ENCODE measurements at regions not wholly inside any gene's neighbourhood (a gene's known extent, or its start where the extent isn't known, plus 50 kb on each side); places are given as distances from the start of the nearest gene placed in this dataset.

- Histone ChIP-seq H3K27me3 (ENCODE audit: control insufficient read depth, insufficient read depth, low read length) (no peaks in the 10 kb centered on the region), H3K9me3 (ENCODE audit: control insufficient read depth, insufficient read depth, low read depth, low read length) (no peaks in the 10 kb centered on the region), H3K4me2 (ENCODE audit: extremely low read depth, insufficient read depth, low read length) (no peak overlapping the region), H3K36me3 (ENCODE audit: control insufficient read depth, insufficient read depth, low read length) (no peaks in the 10 kb centered on the region), H3K4me1 (ENCODE audit: control insufficient read depth, extremely low read depth, insufficient read depth, low read length) (no peaks in the 10 kb centered on the region), H2AFZ (ENCODE audit: low read length) (no peak overlapping the region), H3K79me2 (ENCODE audit: control insufficient read depth, insufficient read depth, low read length) (no peaks in the 10 kb centered on the region), H4K20me1 (ENCODE audit: control insufficient read depth, extremely low read depth, insufficient read depth, low read length) (no peaks in the 10 kb centered on the region), H3K27ac (ENCODE audit: insufficient read depth, low read length) (no peak overlapping the region), H3K9ac (ENCODE audit: insufficient read depth, low read length) (no peak overlapping the region), H3K4me3 (replicated peaks in 1 of 4; ENCODE audit: control extremely low read depth in 1 of 4, insufficient read depth in 1 of 4, low read depth in 3 of 4, low read length in 4 of 4) (no peak overlapping the region)
- TF ChIP-seq EZH2 (IDR thresholded peaks at IDR 0.05; ENCODE audit: low read length, missing control alignments) (no peak), CTCF (conservative IDR thresholded peaks at IDR 0.05 in 1 of 2, IDR thresholded peaks at IDR 0.05 in 1 of 2; ENCODE audit: low read depth in 1 of 2, low read length in 2 of 2) (no peak)
- DNase-seq (ENCODE audit: low read depth in 2 of 2) = no peak
Observed at GRCh38 chr2:239746559-239747246, 278.4 kb downstream of the NDUFA10 start.

GRCh38 chr2:239745386-239746227, 279.5 kb downstream of the NDUFA10 start:
- no peaks in the 10 kb centered on the region for H3K79me2 ChIP-seq (ENCODE audit: control insufficient read depth, insufficient read depth, low read length)
- H3K9ac ChIP-seq (ENCODE audit: insufficient read depth, low read length) = no peak overlapping the region
- H3K4me3 ChIP-seq (replicated peaks in 1 of 4; ENCODE audit: control extremely low read depth in 1 of 4, insufficient read depth in 1 of 4, low read depth in 3 of 4, low read length in 4 of 4) = no peak overlapping the region
- H2AFZ ChIP-seq (ENCODE audit: low read length) = no peak overlapping the region
- TF ChIP-seq CTCF (conservative IDR thresholded peaks at IDR 0.05 in 1 of 2, IDR thresholded peaks at IDR 0.05 in 1 of 2; ENCODE audit: low read depth in 1 of 2, low read length in 2 of 2) (no peak), EZH2 (IDR thresholded peaks at IDR 0.05; ENCODE audit: low read length, missing control alignments) (no peak)
- no peaks in the 10 kb centered on the region for H3K4me1 ChIP-seq (ENCODE audit: control insufficient read depth, extremely low read depth, insufficient read depth, low read length)
- no peaks in the 10 kb centered on the region for H3K9me3 ChIP-seq (ENCODE audit: control insufficient read depth, insufficient read depth, low read depth, low read length)
- no peaks in the 10 kb centered on the region for H3K36me3 ChIP-seq (ENCODE audit: control insufficient read depth, insufficient read depth, low read length)
- H3K27ac ChIP-seq (ENCODE audit: insufficient read depth, low read length) = no peak overlapping the region
- no peaks in the 10 kb centered on the region for H3K27me3 ChIP-seq (ENCODE audit: control insufficient read depth, insufficient read depth, low read length)
- DNase-seq (ENCODE audit: low read depth in 2 of 2) = no peak
- no peak overlapping the region for H3K4me2 ChIP-seq (ENCODE audit: extremely low read depth, insufficient read depth, low read length)
- H4K20me1 ChIP-seq (ENCODE audit: control insufficient read depth, extremely low read depth, insufficient read depth, low read length) = no peaks in the 10 kb centered on the region

DNA sequence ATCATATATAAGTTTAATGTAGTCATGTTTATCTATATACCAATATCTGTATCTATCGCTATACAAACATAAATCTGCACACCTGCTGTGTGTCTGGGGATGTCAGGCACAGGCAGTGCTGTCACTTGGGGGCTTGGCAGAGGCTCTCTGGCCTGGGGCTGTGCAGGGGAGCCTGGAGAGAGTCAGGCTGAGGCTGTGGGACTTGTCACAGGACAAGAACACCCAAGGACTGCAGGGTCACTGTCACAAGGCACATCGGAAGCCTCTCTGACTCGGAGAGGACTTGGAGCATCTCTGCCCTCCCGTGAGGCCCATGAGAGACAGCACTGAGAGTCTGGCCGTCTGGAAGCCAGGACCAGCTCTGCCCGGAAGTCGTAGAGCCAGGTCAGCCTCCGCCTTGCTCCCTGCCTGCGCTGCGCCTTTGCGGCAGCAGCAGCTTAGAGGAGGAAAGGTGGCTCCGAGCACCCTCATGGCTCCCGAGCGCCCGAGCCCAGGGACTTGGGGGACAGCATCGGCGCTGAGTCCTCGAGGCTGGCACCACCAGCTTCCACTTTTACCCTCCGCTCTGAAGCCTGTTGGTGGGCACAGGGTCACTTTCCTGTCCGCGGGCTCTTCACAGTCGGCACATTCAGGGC, 280.3 kb downstream of the NDUFA10 start:
- no peak for DNase-seq (ENCODE audit: low read depth in 2 of 2)
- Histone ChIP-seq H3K79me2 (ENCODE audit: control insufficient read depth, insufficient read depth, low read length) (no peaks in the 10 kb centered on the region), H3K4me1 (ENCODE audit: control insufficient read depth, extremely low read depth, insufficient read depth, low read length) (no peaks in the 10 kb centered on the region), H2AFZ (ENCODE audit: low read length) (no peak overlapping the region), H3K27me3 (ENCODE audit: control insufficient read depth, insufficient read depth, low read length) (no peaks in the 10 kb centered on the region), H3K36me3 (ENCODE audit: control insufficient read depth, insufficient read depth, low read length) (no peaks in the 10 kb centered on the region), H3K9me3 (ENCODE audit: control insufficient read depth, insufficient read depth, low read depth, low read length) (no peaks in the 10 kb centered on the region), H3K9ac (ENCODE audit: insufficient read depth, low read length) (no peak overlapping the region), H4K20me1 (ENCODE audit: control insufficient read depth, extremely low read depth, insufficient read depth, low read length) (no peaks in the 10 kb centered on the region), H3K4me2 (ENCODE audit: extremely low read depth, insufficient read depth, low read length) (no peak overlapping the region), H3K27ac (ENCODE audit: insufficient read depth, low read length) (no peak overlapping the region), H3K4me3 (replicated peaks in 1 of 4; ENCODE audit: control extremely low read depth in 1 of 4, insufficient read depth in 1 of 4, low read depth in 3 of 4, low read length in 4 of 4) (no peak overlapping the region)
- TF ChIP-seq EZH2 (IDR thresholded peaks at IDR 0.05; ENCODE audit: low read length, missing control alignments) (no peak), CTCF (conservative IDR thresholded peaks at IDR 0.05 in 1 of 2, IDR thresholded peaks at IDR 0.05 in 1 of 2; ENCODE audit: low read depth in 1 of 2, low read length in 2 of 2) (no peak)
